PC-3 (cell line): ENCODE measurements at regions not wholly inside any gene's neighbourhood (a gene's known extent, or its start where the extent isn't known, plus 50 kb on each side); places are given as distances from the start of the nearest gene placed in this dataset.

Experiments
- EZH2 ChIP-seq: fragments of 300-600 bp; sonication (generic); IDR thresholded peaks from one replicate; pipeline ENCODE4 v1.6.1; 2017; ENCODE audit warnings: antibody characterized with exemption, mild to moderate bottlenecking, low read length; ENCODE audit not compliant: unreplicated experiment
- TF ChIP-seq, protein P1 (sequence below): fragments of 300-600 bp; sonication (generic); conservative IDR thresholded peaks from 2 replicates; pipeline ENCODE4 v1.5.1; 2017; ENCODE audit warnings: antibody characterized with exemption, low read depth, mild to moderate bottlenecking, low read length

DNA sequence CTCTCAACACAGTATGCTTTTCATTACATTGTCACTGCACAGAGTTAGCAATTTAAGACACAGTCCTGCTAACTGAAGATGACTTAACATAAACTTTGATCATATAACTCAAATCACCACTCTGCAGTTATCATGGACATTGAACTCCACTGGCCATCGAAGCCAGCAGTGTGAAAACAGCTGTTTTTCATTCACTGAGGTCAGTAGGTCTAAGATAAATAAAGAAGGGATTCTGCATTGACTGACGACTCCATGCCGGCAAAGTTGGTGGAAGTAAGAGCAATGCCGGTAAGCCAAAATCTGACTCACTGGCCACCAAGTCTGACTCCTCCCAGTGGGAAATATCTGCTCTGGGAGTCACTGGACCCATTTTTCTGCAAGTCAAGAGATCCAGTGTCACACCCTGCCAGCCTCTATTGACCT is 449.9 kb upstream of the ANKRD30A start:
- TF ChIP-seq, protein P1, sequence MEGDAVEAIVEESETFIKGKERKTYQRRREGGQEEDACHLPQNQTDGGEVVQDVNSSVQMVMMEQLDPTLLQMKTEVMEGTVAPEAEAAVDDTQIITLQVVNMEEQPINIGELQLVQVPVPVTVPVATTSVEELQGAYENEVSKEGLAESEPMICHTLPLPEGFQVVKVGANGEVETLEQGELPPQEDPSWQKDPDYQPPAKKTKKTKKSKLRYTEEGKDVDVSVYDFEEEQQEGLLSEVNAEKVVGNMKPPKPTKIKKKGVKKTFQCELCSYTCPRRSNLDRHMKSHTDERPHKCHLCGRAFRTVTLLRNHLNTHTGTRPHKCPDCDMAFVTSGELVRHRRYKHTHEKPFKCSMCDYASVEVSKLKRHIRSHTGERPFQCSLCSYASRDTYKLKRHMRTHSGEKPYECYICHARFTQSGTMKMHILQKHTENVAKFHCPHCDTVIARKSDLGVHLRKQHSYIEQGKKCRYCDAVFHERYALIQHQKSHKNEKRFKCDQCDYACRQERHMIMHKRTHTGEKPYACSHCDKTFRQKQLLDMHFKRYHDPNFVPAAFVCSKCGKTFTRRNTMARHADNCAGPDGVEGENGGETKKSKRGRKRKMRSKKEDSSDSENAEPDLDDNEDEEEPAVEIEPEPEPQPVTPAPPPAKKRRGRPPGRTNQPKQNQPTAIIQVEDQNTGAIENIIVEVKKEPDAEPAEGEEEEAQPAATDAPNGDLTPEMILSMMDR = no peak
- TF ChIP-seq EZH2 = no peak
